Tibial nerve (tissue), 4 donors: ENCODE measurements at regions not wholly inside any gene's neighbourhood (a gene's known extent, or its start where the extent isn't known, plus 50 kb on each side); places are given as distances from the start of the nearest gene placed in this dataset.

Experiments
- DNase-seq, 2 donors: peaks; one replicate each; pipeline ENCODE4 v3.0.0-alpha.2; 2019; ENCODE audit warnings: low spot score in 2 of 2
- H3K27ac ChIP-seq, 4 donors: fragments of 200-600 bp; sonication (generic) in 3 of 4; one replicate each; pipeline ENCODE4 v1.5.1; 2017 to 2019; ENCODE audit warnings: mild to moderate bottlenecking in 1 of 4
- H3K27me3 ChIP-seq, 2 donors: fragments of 200-600 bp; sonication (generic) in 1 of 2; one replicate each; pipeline versions ENCODE4 v1.5.1 to v1.6.0; 2017 to 2019
- H3K36me3 ChIP-seq, 3 donors: fragments of 200-600 bp; sonication (generic); one replicate each; pipeline ENCODE4 v1.5.1; 2018 to 2019
- H3K4me1 ChIP-seq, 4 donors: fragments of 200-600 bp; sonication (generic) in 3 of 4; one replicate each; pipeline ENCODE4 v1.5.1; 2017 to 2019
- H3K4me3 ChIP-seq, 4 donors: fragments of 200-600 bp; sonication (generic) in 3 of 4; one replicate each; pipeline ENCODE4 v1.5.1; 2017 to 2019; ENCODE audit warnings: mild to moderate bottlenecking in 1 of 4, moderate library complexity in 1 of 4
- H3K9me3 ChIP-seq, 4 donors: fragments of 200-600 bp; sonication (generic) in 3 of 4; one replicate each; pipeline ENCODE4 v1.5.1; 2017 to 2019
- CTCF ChIP-seq, 5 experiments: fragments of 200-600 bp in 3 of 5; fragments of 450-650 bp in 2 of 5; sonication (generic) in 3 of 5; IDR thresholded peaks; one replicate each; pipeline ENCODE4 v1.5.1; 2016 to 2019; ENCODE audit warnings: antibody characterized with exemption in 5 of 5, mild to moderate bottlenecking in 3 of 5, moderate library complexity in 2 of 5
- EP300 ChIP-seq, 2 donors: sonication (generic); formaldehyde crosslinking; IDR thresholded peaks; one replicate each; pipeline ENCODE4 v1.6.1; 2017; ENCODE audit warnings: antibody characterized with exemption in 2 of 2, mild to moderate bottlenecking in 1 of 2
- POLR2A ChIP-seq, 2 donors: fragments of 450-650 bp; IDR thresholded peaks; one replicate each; pipeline ENCODE4 v1.6.1; 2017; ENCODE audit warnings: antibody characterized with exemption in 2 of 2, mild to moderate bottlenecking in 2 of 2, moderate library complexity in 2 of 2
- WGBS, 2 donors: methylation state at CpG; one replicate each; pipeline ENCODE4 v1.1.5; 2018; 5-methylcytosine and 5-hydroxymethylcytosine counted together

GRCh38 chr14:94961386-94962165 lies 191.7 kb upstream of the GSC start:
- WGBS, 2 donors: 57 to 62% methylated on average over 19 of the region's 19 CpGs
- TF ChIP-seq POLR2A (IDR thresholded peaks at IDR 0.05) (no peak), EP300 (IDR thresholded peaks at IDR 0.05) (no peak), CTCF (IDR thresholded peaks at IDR 0.05) (no peak)
- Histone ChIP-seq H3K9me3 (no peaks in the 10 kb centered on the region), H3K27ac (no peak overlapping the region), H3K36me3 (no peaks in the 10 kb centered on the region), H3K27me3 (peaks cover 0 to 4% of the 10 kb centered on the region in 2 donors), H3K4me3 (no peak overlapping the region), H3K4me1 (peaks cover 0 to 8% (median 0%) of the 10 kb centered on the region in 4 donors)
- no peak for DNase-seq

- TF ChIP-seq EP300 (IDR thresholded peaks at IDR 0.05) (no peak), POLR2A (IDR thresholded peaks at IDR 0.05) (no peak), CTCF (IDR thresholded peaks at IDR 0.05) (no peak)
- no peak for DNase-seq
- no peak overlapping the region for H3K4me3 ChIP-seq
- 33 to 39% methylated on average over 9 of the region's 9 CpGs for WGBS, 2 donors
- no peak overlapping the region for H3K27ac ChIP-seq
- peaks cover 0 to 4% of the 10 kb centered on the region in 2 donors for H3K27me3 ChIP-seq
- H3K36me3 ChIP-seq: no peaks in the 10 kb centered on the region
- H3K9me3 ChIP-seq: no peaks in the 10 kb centered on the region
- H3K4me1 ChIP-seq: peaks cover 0 to 8% (median 0%) of the 10 kb centered on the region in 4 donors
These were observed 190.5 kb upstream of the GSC start for GRCh38 chr14:94960285-94961001.

GRCh38 chr14:94953541-94954260 lies 183.8 kb upstream of the GSC start:
- no peak overlapping the region for H3K27ac ChIP-seq
- H3K4me3 ChIP-seq: no peak overlapping the region
- DNase-seq: no peak
- no peaks in the 10 kb centered on the region for H3K4me1 ChIP-seq
- H3K27me3 ChIP-seq: no peaks in the 10 kb centered on the region
- H3K9me3 ChIP-seq: no peaks in the 10 kb centered on the region
- no peaks in the 10 kb centered on the region for H3K36me3 ChIP-seq
- no peak for TF ChIP-seq POLR2A (IDR thresholded peaks at IDR 0.05)
- no peak for TF ChIP-seq EP300 (IDR thresholded peaks at IDR 0.05)
- TF ChIP-seq CTCF (IDR thresholded peaks at IDR 0.05): no peak
- WGBS, 2 donors: 83 to 86% methylated on average over 12 of the region's 12 CpGs

GRCh38 chr14:94952097-94952496 lies 182.2 kb upstream of the GSC start:
- no peaks in the 10 kb centered on the region for H3K27me3 ChIP-seq
- no peak overlapping the region for H3K4me3 ChIP-seq
- no peaks in the 10 kb centered on the region for H3K36me3 ChIP-seq
- TF ChIP-seq CTCF (IDR thresholded peaks at IDR 0.05) (no peak), EP300 (IDR thresholded peaks at IDR 0.05) (no peak), POLR2A (IDR thresholded peaks at IDR 0.05) (no peak)
- 59 to 68% methylated on average over 7 of the region's 7 CpGs for WGBS, 2 donors
- H3K27ac ChIP-seq: no peak overlapping the region
- no peak for DNase-seq
- H3K4me1 ChIP-seq: no peaks in the 10 kb centered on the region
- H3K9me3 ChIP-seq: peaks cover 0 to 7% (median 0%) of the 10 kb centered on the region in 4 donors
